ENCODE measurements at regions not wholly inside any gene's neighbourhood (a gene's known extent, or its start where the extent isn't known, plus 50 kb on each side); places are given as distances from the start of the nearest gene placed in this dataset.
A peak's percentile ranks its signal among the peaks of the same experiment; 100 is the strongest.

GRCh38 chr7:130881091-130881798 lies 147.2 kb upstream of the KLF14 start:
- no peak for DNase-seq

GRCh38 chr7:130881799-130882141 lies 147.8 kb upstream of the KLF14 start:
- DNase-seq = no peak

- DNase-seq = no peak
Observed at GRCh38 chr7:130882396-130882795, 148.4 kb upstream of the KLF14 start.

DNA sequence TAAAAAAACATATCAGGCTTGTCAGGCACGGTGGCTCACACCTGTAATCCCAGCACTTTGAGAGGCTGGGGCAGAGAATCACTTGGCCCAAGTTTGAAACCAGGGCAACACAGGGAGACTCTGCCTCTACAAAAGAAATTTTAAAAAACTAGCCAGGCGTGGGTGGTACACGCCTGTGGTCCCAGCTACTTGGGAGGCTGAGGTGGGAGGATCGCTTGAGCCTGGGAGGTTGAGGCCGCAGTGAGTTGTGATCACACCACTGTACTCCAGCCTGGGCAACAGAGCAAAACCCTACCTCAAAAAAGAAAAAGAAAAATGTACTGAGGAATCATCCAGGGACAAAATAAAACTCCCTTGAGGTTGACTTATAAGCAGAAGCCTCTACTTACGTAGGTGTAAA lies 149.9 kb upstream of the KLF14 start:
- no peak for DNase-seq

DNA sequence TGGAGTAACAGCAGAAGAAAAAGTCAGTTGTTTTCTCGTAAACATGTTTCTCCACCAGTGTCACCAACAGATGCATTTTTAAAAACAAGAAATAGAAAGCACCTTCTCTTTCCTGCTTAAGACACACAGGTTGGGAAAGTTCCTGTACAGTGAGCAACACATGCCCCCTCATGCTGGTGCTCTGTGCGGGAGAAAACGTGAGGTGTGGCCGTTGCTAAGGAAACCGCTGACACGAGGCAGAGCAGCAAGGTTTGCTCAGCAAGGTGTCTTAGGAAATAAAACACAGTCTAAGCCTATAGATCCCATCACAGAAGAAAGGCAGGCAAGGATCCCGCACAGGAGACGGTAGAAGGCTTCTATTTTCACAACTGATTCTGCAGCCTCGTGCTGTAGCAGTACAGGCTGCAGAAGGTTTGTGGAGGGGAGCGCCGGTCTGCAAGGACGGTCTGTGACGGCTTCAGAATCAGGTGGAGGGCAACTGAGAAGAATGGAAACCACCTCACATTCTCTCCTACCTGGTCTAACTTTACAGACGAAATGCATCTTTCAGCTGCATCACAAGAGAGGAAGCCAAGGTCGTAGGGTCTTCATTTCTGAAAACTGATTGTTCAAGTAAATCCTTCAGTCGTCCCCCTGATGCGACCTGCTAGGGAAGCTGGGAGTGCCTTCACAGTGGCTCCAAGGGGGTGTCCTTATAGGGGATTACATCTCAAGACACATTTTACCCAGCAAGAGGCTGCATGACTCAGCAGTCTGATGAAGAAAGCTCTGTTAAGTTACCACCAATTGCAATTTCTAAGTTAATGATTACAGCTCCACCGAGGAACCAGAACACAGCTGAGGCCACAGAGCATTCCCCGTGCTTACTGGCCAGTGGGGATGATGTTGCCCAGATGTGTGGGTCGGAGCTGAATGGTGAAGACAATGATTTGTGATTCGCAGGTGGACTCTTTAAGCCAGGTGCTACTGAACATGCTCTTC lies 150.7 kb upstream of the KLF14 start:
- peak; percentile 66 for DNase-seq

- no peak for DNase-seq
Observed at GRCh38 chr7:130886438-130887135, 152.6 kb upstream of the KLF14 start.

- peak; percentile 87 for DNase-seq
Observed at GRCh38 chr7:130887182-130887956, 153.4 kb upstream of the KLF14 start.

- no peak for DNase-seq
Observed at GRCh38 chr7:130887957-130888371, 154.0 kb upstream of the KLF14 start.

GRCh38 chr7:130888468-130888867 lies 154.5 kb upstream of the KLF14 start:
- no peak for DNase-seq

DNA sequence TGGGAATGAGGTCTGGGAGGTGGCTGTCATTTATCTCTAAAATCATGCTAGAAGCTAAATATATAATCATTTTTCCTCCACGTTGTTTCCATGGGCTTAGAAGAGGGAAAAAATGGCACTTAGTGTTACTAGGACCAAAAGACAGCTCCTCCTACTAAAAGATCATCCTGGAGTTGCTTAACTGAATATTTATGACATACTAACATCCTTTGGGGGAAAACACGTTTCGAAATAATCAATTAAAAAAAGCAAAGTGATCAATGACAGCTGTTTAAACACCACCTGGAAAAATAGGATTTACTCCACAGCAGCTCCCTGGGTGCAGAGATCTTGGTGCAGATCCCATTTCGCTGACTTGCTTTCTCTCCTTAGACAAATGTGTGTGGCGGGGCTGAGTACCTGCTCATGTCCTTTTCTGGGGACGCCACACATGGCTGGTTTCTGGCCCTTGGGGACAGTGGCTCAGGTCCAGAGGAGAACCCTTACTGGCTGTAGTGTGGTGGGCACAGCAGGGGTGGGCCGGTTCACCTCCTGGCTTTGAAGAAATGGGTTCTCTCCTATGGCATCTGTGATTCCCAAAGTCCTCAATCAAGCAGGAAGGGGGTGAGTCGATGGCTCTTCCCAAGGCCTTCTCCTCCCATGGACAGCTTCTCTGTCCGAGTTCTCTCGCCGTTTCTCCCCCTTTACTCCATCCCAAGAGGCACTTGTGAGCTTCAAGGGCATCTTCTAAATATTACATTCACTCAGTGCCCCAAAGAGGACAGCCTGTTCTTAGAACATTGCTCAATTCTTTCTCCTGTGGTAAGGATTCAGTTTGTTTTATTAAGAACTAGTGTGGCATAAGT lies 156.4 kb upstream of the KLF14 start:
- DNase-seq = no peak

GRCh38 chr7:130891254-130892094 lies 157.5 kb upstream of the KLF14 start:
- DNase-seq = peak; percentile 96

- DNase-seq = no peak
Observed at GRCh38 chr7:130893441-130893894, 159.5 kb upstream of the KLF14 start.

GRCh38 chr7:130894146-130894908 lies 160.3 kb upstream of the KLF14 start:
- no peak for DNase-seq

- no peak for DNase-seq
Observed at GRCh38 chr7:130894909-130895750, 161.1 kb upstream of the KLF14 start.

- no peak for DNase-seq
Observed at GRCh38 chr7:130896051-130896881, 162.3 kb upstream of the KLF14 start.

DNA sequence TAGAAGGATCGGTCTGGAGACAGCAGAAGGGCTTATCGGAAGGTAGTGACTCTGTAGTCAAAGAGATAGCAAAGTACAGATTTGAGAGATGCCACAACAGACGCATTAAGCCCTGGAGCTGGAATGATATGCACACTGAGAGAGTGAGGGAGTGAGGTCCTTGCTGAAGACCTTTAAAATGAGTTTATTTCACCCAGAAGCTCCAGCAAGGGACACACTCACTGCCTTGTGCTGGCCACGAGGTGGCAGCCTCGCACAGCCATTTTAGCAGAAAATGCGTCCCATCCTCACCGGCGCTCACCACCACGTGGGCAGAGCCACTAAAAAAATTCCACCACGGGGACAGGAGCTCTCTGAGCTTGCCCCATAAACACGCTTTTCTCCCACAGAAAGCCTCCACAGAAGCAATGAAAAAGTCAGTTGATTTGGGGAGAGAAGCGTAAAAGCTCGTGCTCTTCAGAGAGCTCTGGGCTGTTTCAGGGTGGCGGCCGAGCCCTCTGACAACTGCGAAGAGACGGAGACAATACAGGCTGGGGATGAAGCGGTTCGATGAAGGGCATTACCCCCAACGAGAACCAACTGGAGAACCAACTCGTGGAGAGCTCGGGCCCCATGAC lies 163.0 kb upstream of the KLF14 start:
- DNase-seq = peak; percentile 80
